Prostate gland (tissue), 2 donors: ENCODE measurements at regions not wholly inside any gene's neighbourhood (a gene's known extent, or its start where the extent isn't known, plus 50 kb on each side); places are given as distances from the start of the nearest gene placed in this dataset.

ENCODE experiments used
- DNase-seq: peaks from one replicate; pipeline ENCODE4 v3.0.0-alpha.2; 2019; ENCODE audit warnings: low spot score
- H3K27ac ChIP-seq, 2 donors: fragments of 200-600 bp; sonication (generic); 2 replicates each; pipeline ENCODE4 v1.5.1; 2017 to 2019
- H3K27me3 ChIP-seq: fragments of 200-600 bp; sonication (generic); replicated peaks from 2 replicates; pipeline ENCODE4 v1.5.1; 2019; ENCODE audit not compliant: insufficient read depth
- H3K36me3 ChIP-seq, 2 donors: fragments of 200-600 bp; sonication (generic); 1 replicate in 1 of 2; 2 replicates in 1 of 2; pipeline versions ENCODE4 v1.5.1 to v1.8.1; 2017 to 2019
- H3K4me1 ChIP-seq: fragments of 200-600 bp; sonication (generic); replicated peaks from 2 replicates; pipeline ENCODE4 v1.5.1; 2019
- H3K4me3 ChIP-seq, 2 donors: fragments of 200-600 bp; sonication (generic); 2 replicates each; pipeline ENCODE4 v1.5.1; 2017 to 2019
- H3K9me3 ChIP-seq: fragments of 200-600 bp; sonication (generic); 2 replicates; pipeline ENCODE4 v1.5.1; 2017
- CTCF ChIP-seq, 4 experiments: fragments of 200-600 bp in 2 of 4; fragments of 450-650 bp in 2 of 4; sonication (generic) in 2 of 4; IDR thresholded peaks; 1 replicate in 3 of 4; 2 replicates in 1 of 4; pipeline ENCODE4 v1.5.1; 2016 to 2019; ENCODE audit warnings: antibody characterized with exemption in 4 of 4, mild to moderate bottlenecking in 2 of 4, moderate library complexity in 2 of 4
- POLR2A ChIP-seq: fragments of 450-650 bp; IDR thresholded peaks from one replicate; pipeline ENCODE4 v1.6.1; 2016; ENCODE audit warnings: antibody characterized with exemption, mild to moderate bottlenecking
- POLR2AphosphoS5 ChIP-seq: sonication (generic); formaldehyde crosslinking; IDR thresholded peaks from one replicate; pipeline ENCODE4 v1.6.1; 2017; ENCODE audit warnings: antibody characterized with exemption
- WGBS: methylation state at CpG from one replicate; pipeline ENCODE4 v1.1.5; 2018; 5-methylcytosine and 5-hydroxymethylcytosine counted together
- intact Hi-C: fragments of 100-400 bp; cut with DNase I; formaldehyde crosslinking; loops from one replicate; pipeline ENCODE4 v1.14.2; 2022

- Histone ChIP-seq H3K4me3 (no peak overlapping the region), H3K4me1 (no peaks in the 10 kb centered on the region), H3K27me3 (no peaks in the 10 kb centered on the region), H3K36me3 (no peaks in the 10 kb centered on the region), H3K9me3 (no peaks in the 10 kb centered on the region), H3K27ac (no peak overlapping the region)
- WGBS: 38% methylated on average over 5 of the region's 5 CpGs
- TF ChIP-seq POLR2AphosphoS5: no peak
- DNase-seq: no peak
- intact Hi-C loops: no loop called here
Observed at GRCh38 chr1:90507173-90507572, 209.9 kb downstream of the BARHL2 start.

- H3K4me3 ChIP-seq: no peak overlapping the region
- H3K9me3 ChIP-seq: no peaks in the 10 kb centered on the region
- H3K4me1 ChIP-seq: no peaks in the 10 kb centered on the region
- H3K27me3 ChIP-seq: no peaks in the 10 kb centered on the region
- TF ChIP-seq POLR2A (no peak), CTCF (IDR thresholded peaks at IDR 0.05) (no peak), POLR2AphosphoS5 (no peak)
- no peak overlapping the region for H3K27ac ChIP-seq
- 93% methylated on average over 2 of the region's 2 CpGs for WGBS
- intact Hi-C loops: no loop called here
- no peak for DNase-seq
- no peaks in the 10 kb centered on the region for H3K36me3 ChIP-seq
Observed at GRCh38 chr1:90505806-90506205, 211.3 kb downstream of the BARHL2 start.

GRCh38 chr1:90504509-90504908 lies 212.6 kb downstream of the BARHL2 start:
- TF ChIP-seq CTCF (IDR thresholded peaks at IDR 0.05) (no peak), POLR2AphosphoS5 (no peak), POLR2A (no peak)
- 12% methylated on average over 1 of the region's 1 CpG for WGBS

GRCh38 chr1:90502696-90503095 lies 214.4 kb downstream of the BARHL2 start:
- no peak for DNase-seq
- H3K36me3 ChIP-seq: no peaks in the 10 kb centered on the region
- no peaks in the 10 kb centered on the region for H3K4me1 ChIP-seq
- no peak overlapping the region for H3K27ac ChIP-seq
- no peak overlapping the region for H3K4me3 ChIP-seq
- no peaks in the 10 kb centered on the region for H3K9me3 ChIP-seq
- WGBS: 41% methylated on average over 1 of the region's 1 CpG
- intact Hi-C loops: no loop called here
- no peaks in the 10 kb centered on the region for H3K27me3 ChIP-seq
- TF ChIP-seq CTCF (IDR thresholded peaks at IDR 0.05): no peak

More at GRCh38 chr1:90504509-90504908, 212.6 kb downstream of the BARHL2 start:
- no peaks in the 10 kb centered on the region for H3K9me3 ChIP-seq
- H3K27ac ChIP-seq: no peak overlapping the region
- DNase-seq: no peak
- H3K36me3 ChIP-seq: no peaks in the 10 kb centered on the region
- intact Hi-C loops: no loop called here
- no peaks in the 10 kb centered on the region for H3K4me1 ChIP-seq
- no peaks in the 10 kb centered on the region for H3K27me3 ChIP-seq
- no peak overlapping the region for H3K4me3 ChIP-seq

GRCh38 chr1:90502194-90502593 lies 214.9 kb downstream of the BARHL2 start:
- no peaks in the 10 kb centered on the region for H3K36me3 ChIP-seq
- H3K9me3 ChIP-seq: no peaks in the 10 kb centered on the region
- TF ChIP-seq POLR2A (no peak), CTCF (IDR thresholded peaks at IDR 0.05) (no peak), POLR2AphosphoS5 (no peak)
- 58% methylated on average over 7 of the region's 7 CpGs for WGBS
- intact Hi-C loops: no loop called here
- no peak overlapping the region for H3K4me3 ChIP-seq
- no peak for DNase-seq
- H3K27me3 ChIP-seq: no peaks in the 10 kb centered on the region
- no peak overlapping the region for H3K27ac ChIP-seq
- no peaks in the 10 kb centered on the region for H3K4me1 ChIP-seq
